SK-N-MC (cell line): ENCODE measurements at regions not wholly inside any gene's neighbourhood (a gene's known extent, or its start where the extent isn't known, plus 50 kb on each side); places are given as distances from the start of the nearest gene placed in this dataset.

Experiments used
- EZH2 ChIP-seq: fragments of 200-600 bp; sonication (generic); IDR thresholded peaks from one replicate; pipeline ENCODE4 v1.6.1; 2017; ENCODE audit warnings: antibody characterized with exemption
- POLR2AphosphoS5 ChIP-seq: IDR thresholded peaks from 2 replicates; pipeline ENCODE4 v1.6.1; 2012; ENCODE audit warnings: mild to moderate bottlenecking, low read depth, low read length, borderline replicate concordance

GRCh38 chr18:78719821-78720220, 259.8 kb upstream of the SALL3 start:
- TF ChIP-seq POLR2AphosphoS5 = no peak
- no peak for TF ChIP-seq EZH2
